ENCODE measurements at regions not wholly inside any gene's neighbourhood (a gene's known extent, or its start where the extent isn't known, plus 50 kb on each side); places are given as distances from the start of the nearest gene placed in this dataset.

GRCh38 chr3:189117087-189117486 is 54.7 kb upstream of the TPRG1 start:
- no peak for DNase-seq (ENCODE audit: low spot score)

DNA sequence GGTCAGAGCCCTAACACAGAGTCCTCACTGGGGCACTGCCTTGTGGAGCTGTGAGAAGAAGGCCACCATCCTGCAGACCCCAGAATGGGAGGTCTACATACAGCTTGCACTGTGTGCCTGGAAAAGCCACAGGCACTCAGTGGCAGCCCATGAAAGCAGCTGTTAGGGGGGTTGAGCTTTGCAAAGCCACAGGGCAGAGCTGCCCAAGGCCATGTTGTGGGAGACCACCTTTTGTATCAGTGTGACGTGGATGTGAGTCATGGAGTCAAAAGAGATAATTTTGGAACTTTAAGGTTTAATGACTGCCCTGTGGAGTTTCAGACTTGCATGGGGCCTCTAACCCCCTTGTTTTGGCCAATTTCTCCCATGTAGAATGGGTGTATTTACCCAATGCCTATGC is 52.9 kb upstream of the TPRG1 start:
- no peak for DNase-seq (ENCODE audit: low spot score)

DNA sequence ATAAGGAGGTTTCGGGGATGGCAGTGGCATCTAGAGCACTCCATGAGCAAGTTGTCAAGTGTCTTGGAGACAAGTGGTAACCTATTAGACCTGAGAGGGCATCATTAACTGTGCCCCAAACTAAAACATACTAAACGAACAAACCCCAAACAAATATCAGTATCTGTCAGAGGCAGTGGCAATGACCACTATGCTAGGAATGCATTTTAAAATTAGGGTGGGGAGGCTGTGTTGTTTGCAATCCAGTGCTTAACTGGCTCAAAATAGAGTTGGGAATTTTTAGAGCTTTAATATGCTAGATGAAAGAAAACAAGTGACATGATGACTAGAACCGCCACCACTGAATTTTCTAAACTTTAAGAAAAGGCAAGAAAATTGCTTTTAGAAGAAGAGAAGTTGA is 51.8 kb upstream of the TPRG1 start:
- no peak for DNase-seq (ENCODE audit: low spot score)

DNA sequence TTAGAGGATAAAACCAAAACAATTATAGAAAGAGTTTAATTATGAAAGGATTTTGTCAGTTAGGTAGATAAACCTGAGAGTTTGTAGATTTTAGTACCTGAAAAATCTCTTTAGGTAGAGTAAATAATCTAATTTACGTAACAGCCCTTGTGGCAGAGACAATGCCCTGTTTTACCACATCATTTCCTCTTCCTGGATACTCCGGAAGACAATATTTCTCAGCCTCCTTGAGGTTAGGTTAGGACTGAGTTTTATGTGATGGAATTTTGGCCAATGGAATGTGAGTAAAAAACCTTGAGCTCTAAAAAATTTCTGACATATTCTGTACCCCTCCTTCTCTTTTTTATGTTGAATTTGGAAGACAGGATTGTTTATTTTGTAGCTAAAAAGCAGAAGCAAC is 50.7 kb upstream of the TPRG1 start:
- no peak for DNase-seq (ENCODE audit: low spot score)
